ENCODE measurements at regions not wholly inside any gene's neighbourhood (a gene's known extent, or its start where the extent isn't known, plus 50 kb on each side); places are given as distances from the start of the nearest gene placed in this dataset.
"Not testable (repeated sequence)": the region's sequence is repeated elsewhere in the genome, so short reads cannot be mapped to it uniquely, and the experiment has no call there.

- intact Hi-C loops (cut with micrococcal nuclease); DNase-seq; ATAC-seq: not testable (repeated sequence)
These were observed 71.9 kb upstream of the NDP start for GRCh38 chrX:44045106-44045505.

- DNase-seq (no peak), ATAC-seq (no peak)
- intact Hi-C loops (cut with micrococcal nuclease), result no loop called here
These were observed 70.3 kb upstream of the NDP start for GRCh38 chrX:44043496-44043895.

DNA sequence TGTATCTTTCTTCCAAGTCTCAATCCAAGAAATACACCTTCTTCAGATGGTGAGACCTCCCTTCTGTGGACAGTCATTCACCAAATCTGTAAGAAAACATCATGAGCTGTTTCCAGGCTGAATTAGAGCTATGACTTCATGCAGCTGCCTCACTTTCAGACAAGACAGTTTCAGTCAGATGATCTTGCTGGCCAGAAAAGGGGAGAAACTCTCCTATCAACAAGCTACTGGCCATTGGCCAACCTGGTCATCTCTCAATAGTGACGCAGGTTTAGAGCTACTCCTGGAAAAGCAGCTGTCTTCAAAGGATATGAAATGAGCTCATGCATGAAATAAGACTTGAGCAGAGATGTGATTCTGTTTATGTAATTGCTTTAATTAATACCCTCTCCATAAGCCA is 69.6 kb upstream of the NDP start:
- ATAC-seq (no peak), DNase-seq (no peak)
- intact Hi-C loops (cut with micrococcal nuclease), result no loop called here

DNA sequence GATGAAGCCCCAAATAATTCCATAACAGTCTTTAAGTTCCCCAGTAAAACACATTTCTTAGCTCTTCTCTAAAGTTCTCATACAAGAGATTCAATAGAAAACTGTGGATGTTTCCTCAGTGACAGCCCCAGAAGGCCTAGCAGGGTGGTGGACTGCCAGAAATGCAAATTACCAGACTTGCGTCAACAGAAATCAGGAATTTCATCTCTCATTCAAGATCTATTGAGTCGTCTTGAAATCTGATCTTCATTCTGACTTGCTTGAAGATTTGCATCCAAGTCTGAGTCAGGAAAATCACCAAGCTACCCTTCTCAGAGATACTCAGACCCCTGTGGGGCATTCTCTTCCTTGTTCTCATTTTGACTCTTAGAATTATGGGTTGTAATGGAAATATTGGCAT is 68.9 kb upstream of the NDP start:
- no peak for DNase-seq
- no peak for ATAC-seq
- intact Hi-C loops (cut with micrococcal nuclease), result no loop called here

GRCh38 chrX:44040406-44040805 is 67.2 kb upstream of the NDP start:
- DNase-seq (no peak), ATAC-seq (no peak)
- intact Hi-C loops (cut with micrococcal nuclease), result no loop called here

DNA sequence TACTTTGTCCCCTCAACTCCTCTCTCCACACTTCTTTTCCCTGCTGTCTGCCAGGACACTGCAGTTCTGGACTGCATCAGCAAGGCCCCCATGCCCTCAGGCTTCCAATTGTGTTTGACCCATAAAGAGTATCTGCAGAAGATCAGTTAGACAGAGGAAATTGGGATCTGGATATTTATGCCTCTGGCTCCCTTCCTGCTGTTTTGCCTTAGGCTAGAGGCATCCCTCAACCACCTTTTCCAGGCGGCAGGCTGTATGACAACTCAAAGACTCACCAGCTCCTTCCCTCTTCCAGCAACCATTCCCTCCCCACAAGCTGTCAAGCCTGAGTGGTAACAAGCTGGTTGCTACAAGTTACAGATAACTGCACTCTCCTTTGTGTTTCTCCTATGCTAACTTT is 66.4 kb upstream of the NDP start:
- intact Hi-C loops (cut with micrococcal nuclease), result no loop called here

DNA sequence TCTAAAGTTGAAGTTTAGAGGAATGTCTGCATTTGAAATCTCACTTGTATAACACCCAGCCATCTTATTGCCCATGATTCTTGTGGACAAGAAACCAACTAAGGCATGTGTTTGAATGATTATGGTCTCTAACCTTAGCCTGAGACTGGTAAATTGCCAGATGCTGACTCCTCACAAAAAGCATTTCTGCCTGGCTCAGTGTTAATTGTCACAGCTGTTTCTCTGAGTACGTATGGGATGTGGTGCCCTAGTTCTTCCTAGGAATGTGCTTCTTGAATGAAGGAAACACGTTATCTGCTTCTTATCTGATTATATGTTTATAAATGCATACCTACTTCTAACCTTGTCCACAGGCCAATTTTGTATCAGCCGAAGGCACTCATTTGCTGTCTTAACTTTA is 63.1 kb upstream of the NDP start:
- DNase-seq, result no peak
- no peak for ATAC-seq
- intact Hi-C loops (cut with micrococcal nuclease), result no loop called here

More for the DNA sequence above, 66.4 kb upstream of the NDP start:
- no peak for ATAC-seq
- no peak for DNase-seq

GRCh38 chrX:44035571-44035970 is 62.4 kb upstream of the NDP start:
- ATAC-seq, result no peak
- DNase-seq, result no peak
- intact Hi-C loops (cut with micrococcal nuclease), result no loop called here

- intact Hi-C loops (cut with micrococcal nuclease), result no loop called here
- ATAC-seq (no peak), DNase-seq (no peak)
These were observed 59.3 kb upstream of the NDP start for GRCh38 chrX:44032479-44032878.

DNA sequence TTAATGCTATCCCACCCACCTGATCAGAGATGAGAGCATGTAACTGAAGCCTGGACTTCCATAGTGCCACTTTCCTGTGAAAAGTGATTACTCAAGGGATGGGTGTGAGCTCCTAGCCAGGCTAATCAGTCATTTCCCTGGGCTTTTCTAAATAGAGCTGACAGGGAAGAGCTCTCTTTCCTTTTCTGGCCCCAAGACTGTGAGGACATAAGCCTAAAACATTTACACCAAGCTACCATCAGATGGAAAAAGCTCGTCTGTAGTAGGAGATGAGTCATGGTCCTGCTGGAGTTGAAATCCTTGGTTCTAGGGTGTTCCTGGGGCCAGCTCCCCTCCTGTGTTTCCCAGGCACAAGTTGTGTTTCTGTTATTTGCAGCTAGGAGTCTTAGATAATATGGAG is 52.4 kb upstream of the NDP start:
- DNase-seq, result no peak
- intact Hi-C loops (cut with micrococcal nuclease), result loop anchor here (10.0 kb wide), 1 partner anchor 71 kb away; no protein-coding TSS in a partner anchor
- ATAC-seq, result no peak
